ENCODE measurements at regions not wholly inside any gene's neighbourhood (a gene's known extent, or its start where the extent isn't known, plus 50 kb on each side); places are given as distances from the start of the nearest gene placed in this dataset.
"Not testable (repeated sequence)": the region's sequence is repeated elsewhere in the genome, so short reads cannot be mapped to it uniquely, and the experiment has no call there.

GRCh38 chr6:27161115-27161514 is 86.4 kb upstream of the PRSS16 start:
- no peak for DNase-seq (ENCODE audit: low read depth)

- no peak for DNase-seq (ENCODE audit: low read depth)
These were observed 85.9 kb upstream of the PRSS16 start for GRCh38 chr6:27161603-27161945.

GRCh38 chr6:27161946-27162603 is 85.4 kb upstream of the PRSS16 start:
- DNase-seq (ENCODE audit: low read depth): peak; percentile 26

GRCh38 chr6:27163834-27164233 is 83.7 kb upstream of the PRSS16 start:
- DNase-seq (ENCODE audit: low read depth): no peak

GRCh38 chr6:27168108-27168507 is 79.4 kb upstream of the PRSS16 start:
- DNase-seq (ENCODE audit: low read depth): no peak

- no peak for DNase-seq (ENCODE audit: low read depth)
These were observed 78.7 kb upstream of the PRSS16 start for GRCh38 chr6:27168586-27169443.

DNA sequence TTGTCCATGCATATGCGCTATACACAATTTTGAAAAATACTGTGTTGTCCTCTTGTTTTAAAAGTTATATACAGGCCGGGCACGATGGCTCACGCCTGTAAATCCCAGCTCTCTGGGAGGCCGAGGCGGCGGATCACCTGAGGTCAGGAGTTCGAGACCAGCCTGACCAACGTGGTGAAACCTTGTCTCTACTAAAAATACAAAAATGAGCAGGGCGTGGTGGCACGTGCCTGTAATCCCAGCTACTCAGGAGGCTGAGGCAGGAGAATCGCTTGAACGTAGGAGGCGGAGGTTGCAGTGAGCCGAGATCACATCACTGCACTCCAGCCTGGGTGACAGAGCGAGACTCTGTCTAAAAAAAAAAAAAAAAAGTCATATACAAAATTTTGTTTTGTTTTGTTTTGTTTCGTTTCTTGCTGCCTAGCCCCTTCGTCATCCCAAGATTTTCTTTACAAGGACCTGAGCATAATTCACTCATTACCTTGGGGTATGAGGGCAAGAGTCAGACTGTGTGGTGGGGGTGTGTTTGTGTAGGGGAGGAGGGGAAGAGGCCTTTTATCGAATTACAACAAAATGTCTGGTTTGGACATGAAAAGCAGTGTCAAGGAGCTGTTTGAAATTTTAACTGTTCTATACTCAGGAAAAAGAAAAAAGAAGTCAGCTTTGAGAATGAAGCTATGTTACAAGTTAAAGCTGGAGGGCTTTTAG is 74.8 kb upstream of the PRSS16 start:
- DNase-seq (ENCODE audit: low read depth): not testable (repeated sequence)

DNA sequence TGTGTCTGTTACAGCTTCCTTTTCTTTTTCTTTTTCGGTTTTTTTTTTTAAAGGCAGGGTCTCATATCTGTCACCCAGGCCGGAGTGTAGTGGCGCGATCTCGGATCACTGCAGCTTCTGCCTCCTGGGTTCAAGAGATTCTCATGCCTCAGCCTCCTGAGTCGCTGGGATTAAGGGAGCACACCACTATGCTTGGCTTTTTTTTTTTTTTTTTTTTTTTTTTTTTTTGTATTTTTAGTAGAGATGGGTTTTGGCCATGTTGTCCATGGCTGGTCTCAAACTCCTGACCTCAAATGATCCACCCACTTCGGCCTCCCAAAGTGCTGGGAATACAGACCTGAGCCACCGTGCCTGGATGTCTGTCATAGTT is 74.3 kb upstream of the PRSS16 start:
- not testable (repeated sequence) for DNase-seq (ENCODE audit: low read depth)

DNA sequence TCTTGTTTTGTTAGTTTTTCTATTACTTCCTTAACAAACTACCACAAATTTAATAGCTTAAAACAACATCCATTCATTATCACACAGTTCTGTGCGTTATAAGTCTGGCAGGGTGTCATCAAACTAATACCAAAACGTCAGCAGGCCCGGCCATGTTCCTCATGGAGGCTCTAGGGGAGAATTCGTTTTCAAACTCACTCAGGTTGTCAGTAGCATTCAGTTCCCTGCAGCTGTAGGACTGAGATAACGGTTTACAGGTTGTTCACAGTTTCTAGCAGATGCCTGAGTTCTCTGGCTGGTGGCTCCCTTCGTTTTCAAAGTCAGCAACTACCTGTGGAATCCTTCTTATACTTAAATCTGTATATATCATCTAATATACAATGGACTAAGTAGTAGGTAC is 72.5 kb upstream of the PRSS16 start:
- no peak for DNase-seq (ENCODE audit: low read depth)

GRCh38 chr6:27176096-27176495 is 71.4 kb upstream of the PRSS16 start:
- no peak for DNase-seq (ENCODE audit: low read depth)

DNA sequence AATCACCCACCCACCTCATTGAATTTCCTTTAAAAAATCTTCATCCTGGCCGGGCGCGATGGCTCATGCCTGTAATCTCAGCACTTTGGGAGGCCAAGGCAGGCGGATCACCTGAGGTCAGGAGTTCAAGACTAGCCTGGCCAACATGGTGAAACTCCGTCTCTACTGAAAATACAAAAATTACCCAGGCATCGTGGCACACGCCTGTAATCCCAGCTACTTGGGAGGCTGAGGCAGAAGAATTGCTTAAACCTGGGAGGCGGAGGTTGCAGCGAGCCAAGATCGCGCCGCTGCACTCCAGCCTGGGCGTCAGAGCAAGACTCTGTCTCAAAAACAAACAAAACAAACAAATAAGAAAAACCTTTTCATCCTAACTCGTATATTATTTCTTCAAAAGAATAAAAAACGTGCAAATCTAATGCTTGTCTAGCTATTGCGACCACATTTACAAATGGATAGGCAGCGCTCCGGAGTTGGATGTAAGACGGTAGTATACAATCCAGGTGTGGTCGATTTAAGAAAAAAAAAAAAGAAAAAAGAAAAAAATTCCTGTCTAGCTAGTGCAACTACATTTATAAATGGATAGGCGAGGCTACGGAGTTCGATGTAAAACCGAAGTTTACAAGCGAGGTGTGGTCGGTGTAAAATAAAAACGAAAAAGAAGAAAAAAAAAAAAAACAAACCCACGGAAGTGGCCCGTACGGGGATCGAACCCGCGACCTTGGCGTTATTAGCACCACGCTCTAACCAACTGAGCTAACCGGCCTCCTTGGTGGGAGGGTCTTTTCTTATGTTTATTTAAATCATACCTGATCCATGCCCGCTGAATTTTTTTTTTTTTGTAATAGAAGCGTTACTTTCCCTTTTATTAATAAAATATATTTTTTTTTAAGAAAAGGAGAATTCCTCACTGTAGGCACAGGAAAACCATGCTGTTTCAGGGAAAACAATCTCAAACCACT is 70.7 kb upstream of the PRSS16 start:
- DNase-seq (ENCODE audit: low read depth): peak; percentile 49

DNA sequence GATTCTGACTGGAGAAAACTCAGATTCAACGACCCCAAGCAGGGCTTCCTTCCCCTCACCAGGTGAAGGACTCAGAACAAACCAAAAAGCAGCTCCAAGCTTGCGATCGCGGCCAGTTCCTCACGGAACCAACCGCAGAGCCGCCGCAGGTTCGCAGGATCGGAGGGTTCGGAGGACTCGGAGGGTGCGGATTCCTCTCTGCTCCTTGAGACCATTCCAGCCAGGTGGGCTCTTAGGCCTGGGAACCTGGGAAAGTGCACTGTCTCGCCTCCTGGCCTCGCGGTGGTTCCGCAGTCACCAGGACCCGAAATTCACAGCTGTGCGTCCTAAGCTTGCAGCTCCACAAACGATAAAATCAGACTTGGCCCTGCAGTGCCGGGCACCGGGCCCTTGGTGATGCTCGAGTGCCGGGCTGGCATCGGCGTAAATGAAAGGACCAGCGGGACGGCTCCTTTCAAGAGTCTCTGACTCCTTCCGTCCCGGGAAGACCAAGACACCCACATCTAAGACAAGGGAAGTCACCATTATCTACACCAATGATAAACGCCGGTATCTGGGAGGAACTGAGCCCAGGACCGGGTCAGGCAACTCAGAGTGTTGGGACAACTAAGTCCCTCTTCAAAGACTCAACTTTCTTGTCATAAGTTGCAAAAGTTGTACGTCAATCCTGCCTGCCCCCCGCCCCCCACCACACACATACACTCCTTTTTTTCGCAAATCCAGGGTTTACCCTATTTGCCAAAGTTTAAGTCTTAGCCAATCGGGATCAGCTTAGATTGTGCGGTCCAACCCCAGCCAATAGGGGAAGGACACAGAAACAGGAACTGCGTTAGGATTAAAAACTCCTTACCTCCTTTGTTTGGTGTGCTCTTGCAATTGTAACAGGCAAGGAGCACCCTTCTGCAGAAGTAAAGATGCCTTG is 69.8 kb upstream of the PRSS16 start:
- peak; percentile 59 for DNase-seq (ENCODE audit: low read depth)

DNA sequence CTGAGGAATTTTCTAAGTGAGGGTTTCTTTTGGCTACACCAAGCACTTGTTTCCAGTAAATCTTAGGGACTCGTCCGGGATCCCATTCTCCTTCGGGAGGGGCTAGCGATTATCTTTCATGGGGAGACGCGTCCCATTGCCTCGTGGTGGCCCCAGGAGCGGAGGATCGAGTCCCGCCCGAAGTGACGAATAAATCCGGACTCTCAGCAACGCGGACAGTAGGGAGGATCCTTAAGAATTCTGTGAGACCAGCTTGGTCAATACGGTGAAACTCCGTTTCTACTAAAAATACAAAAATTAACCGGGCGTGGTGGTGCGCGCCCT is 69.1 kb upstream of the PRSS16 start:
- peak; percentile 9 for DNase-seq (ENCODE audit: low read depth)

DNA sequence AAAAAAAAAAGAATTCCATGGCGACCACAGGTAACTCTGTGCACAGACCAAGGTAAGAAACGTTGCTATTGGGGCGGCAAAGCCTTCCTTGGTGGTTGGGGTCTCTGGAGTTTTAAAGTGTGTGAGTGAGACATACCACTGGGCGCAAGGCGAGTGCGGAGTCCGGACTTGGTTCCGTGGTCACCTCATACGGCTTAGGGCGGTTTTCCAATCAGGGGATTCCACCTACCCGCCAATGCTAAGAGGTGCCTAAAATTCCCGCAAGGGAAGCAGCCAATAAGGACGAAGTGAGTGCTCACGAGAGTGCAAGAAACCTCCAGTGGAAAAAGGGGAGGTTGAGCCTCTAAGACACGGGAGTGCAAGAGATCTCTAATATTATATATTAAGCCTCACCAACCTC is 68.6 kb upstream of the PRSS16 start:
- no peak for DNase-seq (ENCODE audit: low read depth)

DNA sequence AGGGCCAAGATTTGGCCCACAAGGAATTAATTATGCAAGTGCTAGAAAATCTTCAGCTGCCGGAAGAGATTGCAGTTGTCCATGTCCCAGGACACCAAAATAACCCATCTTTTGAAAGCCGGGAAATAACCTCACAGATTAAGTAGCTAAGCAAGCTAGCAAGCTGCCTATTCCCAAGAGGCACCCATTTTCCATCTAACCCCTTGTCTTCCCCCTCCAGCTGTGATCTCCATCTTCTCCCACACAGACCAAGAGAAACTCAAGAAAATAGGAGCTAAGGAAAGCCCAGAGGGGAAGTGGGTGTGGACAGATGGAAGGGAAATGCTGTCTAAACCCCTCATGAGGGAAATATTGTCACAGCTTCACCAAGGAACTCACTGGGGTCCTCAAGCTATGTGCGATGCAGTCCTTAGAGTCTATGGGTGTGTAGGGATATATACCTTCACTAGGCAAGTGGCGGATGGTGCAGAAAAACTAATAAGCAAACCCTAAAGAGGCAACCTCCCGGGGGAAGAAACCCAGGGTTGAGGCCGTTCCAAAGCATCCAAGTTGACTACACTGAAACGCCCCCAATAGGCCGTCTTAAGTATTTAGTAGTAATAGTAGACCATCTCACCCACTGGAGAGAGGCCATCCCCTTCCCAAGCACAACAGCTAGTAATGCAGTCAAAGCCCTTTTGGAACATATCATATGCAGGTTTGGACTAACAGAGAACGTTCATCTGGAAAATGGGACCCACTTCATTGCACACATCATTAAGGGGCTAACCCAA is 64.3 kb upstream of the PRSS16 start:
- no peak for DNase-seq (ENCODE audit: low read depth)

DNA sequence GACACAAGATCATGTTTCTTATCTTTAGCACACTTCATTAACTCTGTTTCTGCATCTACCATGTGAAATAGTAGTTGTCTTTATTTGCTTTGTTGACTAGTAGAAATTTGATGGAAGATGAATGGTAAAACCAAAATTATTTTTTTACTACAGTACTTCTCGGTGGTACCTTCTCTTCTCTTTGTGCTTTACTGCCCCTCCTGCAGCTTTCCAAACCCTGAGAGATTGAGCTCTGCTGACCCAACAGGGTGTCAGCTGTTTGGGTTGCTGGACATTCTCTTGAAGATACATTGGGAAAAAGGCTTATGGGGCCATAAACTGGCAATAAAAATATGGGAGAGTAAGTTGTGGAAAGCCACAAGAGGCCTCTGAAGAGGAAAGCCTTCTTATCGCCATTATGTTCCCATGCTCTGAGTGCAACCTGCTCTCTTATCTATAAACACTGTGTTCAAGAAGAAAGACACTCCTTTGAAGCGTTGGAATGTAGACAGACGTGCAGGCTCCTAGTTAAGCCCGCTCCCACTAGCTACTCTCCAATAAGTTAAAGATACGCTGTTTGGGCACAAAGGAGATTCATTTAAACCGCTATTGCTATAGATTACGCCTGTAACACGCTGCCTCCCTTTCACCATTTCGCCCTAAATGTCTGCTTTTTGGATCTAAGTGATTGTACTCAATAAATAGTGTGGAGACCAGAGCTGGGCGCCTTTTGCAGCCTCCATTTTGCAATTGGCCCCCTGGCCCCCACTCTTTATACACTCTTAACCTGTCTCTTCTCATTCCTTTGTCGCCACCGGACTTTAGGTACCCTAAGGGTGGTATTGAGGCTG is 60.1 kb upstream of the PRSS16 start:
- no peak for DNase-seq (ENCODE audit: low read depth)

DNA sequence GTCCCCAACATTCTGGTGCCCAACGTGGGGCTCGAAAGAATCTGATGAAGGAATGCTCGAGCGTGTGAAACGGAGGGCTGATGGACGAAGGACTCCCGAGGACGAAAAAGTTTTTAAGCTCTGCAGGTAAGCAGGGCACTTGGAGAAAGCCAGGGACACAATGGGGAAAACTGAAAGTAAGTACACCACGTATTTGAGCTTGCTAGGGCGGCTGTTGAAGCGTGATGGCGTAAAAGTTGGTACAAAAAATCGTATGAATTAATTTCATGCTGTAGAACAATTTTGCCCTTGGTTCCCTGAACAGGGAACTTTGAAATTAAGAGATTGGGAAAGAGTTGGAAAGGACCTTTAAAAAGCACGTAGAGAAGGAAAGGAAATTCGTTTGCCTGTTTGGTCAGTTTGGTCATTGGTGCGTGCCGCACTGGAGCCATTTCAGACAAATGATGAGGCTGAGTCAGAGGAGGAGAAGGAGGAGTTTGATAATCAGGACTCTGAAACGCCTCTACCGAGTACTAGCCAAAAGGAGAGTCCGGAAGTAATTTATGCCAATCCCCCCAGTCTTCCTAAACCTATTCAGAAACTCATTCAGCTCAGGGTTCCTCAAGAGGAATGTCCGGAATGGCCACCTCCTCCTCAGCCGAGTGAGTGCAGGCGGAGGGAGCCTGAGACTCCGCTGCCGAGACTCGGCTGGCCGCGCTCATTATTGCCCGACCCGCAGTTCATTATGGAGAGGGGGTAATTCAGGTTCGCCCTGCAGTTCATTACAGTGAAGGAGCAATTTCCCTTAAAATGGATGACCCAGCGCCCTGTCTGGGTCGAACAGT is 59.2 kb upstream of the PRSS16 start:
- DNase-seq (ENCODE audit: low read depth): no peak

DNA sequence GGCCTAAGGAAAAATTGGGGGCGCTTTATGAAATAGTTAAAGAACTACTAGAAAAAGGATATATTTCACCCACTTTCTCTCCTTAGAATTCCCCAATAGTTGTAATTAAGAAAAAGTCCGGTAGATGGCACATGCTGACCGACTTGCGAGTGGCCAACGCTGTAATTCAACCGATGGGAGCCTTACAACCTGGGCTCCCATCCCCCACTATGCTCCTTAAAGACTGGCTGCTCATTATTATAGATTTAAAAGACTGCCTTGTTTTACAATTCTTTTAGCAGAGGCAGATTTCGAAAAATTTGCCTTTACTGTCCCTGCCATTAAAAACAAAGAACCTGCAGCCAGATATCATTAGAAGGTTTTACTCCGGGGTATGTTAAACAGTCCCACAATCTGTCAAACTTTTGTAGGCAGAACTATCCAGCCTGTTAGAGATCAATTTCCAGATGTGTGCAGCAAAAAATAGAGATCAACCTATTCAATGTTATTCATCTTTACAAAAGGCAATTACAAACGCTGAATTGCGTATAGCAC is 58.5 kb upstream of the PRSS16 start:
- peak; percentile 41 for DNase-seq (ENCODE audit: low read depth)

Measured in activated T-cell treated with anti-CD3 and anti-CD28 coated beads for 24 hours (primary cell).